ENCODE measurements at regions not wholly inside any gene's neighbourhood (a gene's known extent, or its start where the extent isn't known, plus 50 kb on each side); places are given as distances from the start of the nearest gene placed in this dataset.

DNA sequence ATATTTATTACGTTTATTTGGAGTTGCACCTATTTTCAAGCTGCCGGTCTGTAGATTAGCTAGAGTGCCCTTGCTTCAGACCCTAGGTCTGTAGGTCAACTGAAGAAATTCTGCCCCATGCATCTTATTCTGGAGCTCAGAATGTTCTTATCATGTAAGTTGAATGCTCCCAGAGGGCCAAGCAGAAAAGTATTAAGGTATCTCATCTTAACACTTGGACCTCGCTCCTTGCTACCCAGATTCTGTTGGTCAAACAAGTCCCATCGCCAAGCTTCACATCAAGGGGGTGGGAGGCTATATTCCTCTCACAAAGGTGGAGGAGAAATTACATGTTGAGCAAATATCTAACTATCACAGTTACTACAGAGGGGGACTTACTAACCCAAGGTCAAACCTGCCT lies 187.7 kb downstream of the C1orf94 start:
- no peak overlapping the region for H3K4me3 ChIP-seq
- H3K36me3 ChIP-seq (ENCODE audit: insufficient read depth) = no peaks in the 10 kb centered on the region
- Mint-ChIP-seq H3K9me3 (peaks cover 3% of the 10 kb centered on the region; the same call in 2 of the 3 replicates), H3K27me3 (ENCODE audit: insufficient read depth, low read depth, poor library complexity) (peaks cover 10% of the 10 kb centered on the region), H3K4me1 (no peaks in the 10 kb centered on the region), H3K36me3 (ENCODE audit: low read depth) (no peaks in the 10 kb centered on the region; the same call in 2 of the 3 replicates), H3K27ac (no peak overlapping the region), H3K4me3 (no peak overlapping the region)
- H3F3A ChIP-seq (replicated peaks; ENCODE audit: low read depth) = no peaks in the 10 kb centered on the region
- no peaks in the 10 kb centered on the region for H3K4me1 ChIP-seq (ENCODE audit: insufficient read depth)
- no peak for ATAC-seq
- H4K20me1 ChIP-seq (replicated peaks; ENCODE audit: insufficient read depth) = no peaks in the 10 kb centered on the region
- no peak for DNase-seq (ENCODE audit: low spot score)
- TF ChIP-seq NANOG (IDR thresholded peaks at IDR 0.05; ENCODE audit: borderline replicate concordance) (no peak), CREB1 (CRISPR knock-in tag; IDR thresholded peaks at IDR 0.05; ENCODE audit: low read depth) (no peak), ZNF462 (CRISPR knock-in tag; IDR thresholded peaks at IDR 0.05) (no peak), EZH2phosphoT487 (IDR thresholded peaks at IDR 0.05; ENCODE audit: unreplicated experiment) (no peak), JUNB (IDR thresholded peaks at IDR 0.05; ENCODE audit: unreplicated experiment) (no peak), REST (IDR thresholded peaks at IDR 0.05; ENCODE audit: unreplicated experiment) (no peak)
- TF ChIP-seq, protein P1, sequence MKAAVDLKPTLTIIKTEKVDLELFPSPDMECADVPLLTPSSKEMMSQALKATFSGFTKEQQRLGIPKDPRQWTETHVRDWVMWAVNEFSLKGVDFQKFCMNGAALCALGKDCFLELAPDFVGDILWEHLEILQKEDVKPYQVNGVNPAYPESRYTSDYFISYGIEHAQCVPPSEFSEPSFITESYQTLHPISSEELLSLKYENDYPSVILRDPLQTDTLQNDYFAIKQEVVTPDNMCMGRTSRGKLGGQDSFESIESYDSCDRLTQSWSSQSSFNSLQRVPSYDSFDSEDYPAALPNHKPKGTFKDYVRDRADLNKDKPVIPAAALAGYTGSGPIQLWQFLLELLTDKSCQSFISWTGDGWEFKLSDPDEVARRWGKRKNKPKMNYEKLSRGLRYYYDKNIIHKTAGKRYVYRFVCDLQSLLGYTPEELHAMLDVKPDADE (IDR thresholded peaks at IDR 0.05) = no peak
- no peak overlapping the region for H3K4me2 ChIP-seq
- no peak overlapping the region for H3K27ac ChIP-seq (ENCODE audit: low read depth)
- no peaks in the 10 kb centered on the region for H3K27me3 ChIP-seq (ENCODE audit: insufficient read depth)
- no peak overlapping the region for H2AFZ ChIP-seq
- 0 out of 2 replicates have a peak, but pooled peaks cover 14% of the 10 kb centered on the region for H3K9me2 ChIP-seq (ENCODE audit: insufficient read depth)
- H3K79me2 ChIP-seq (replicated peaks; ENCODE audit: insufficient read depth) = no peaks in the 10 kb centered on the region

Measured in GM23338 (cell line).